ENCODE measurements at regions not wholly inside any gene's neighbourhood (a gene's known extent, or its start where the extent isn't known, plus 50 kb on each side); places are given as distances from the start of the nearest gene placed in this dataset.

DNA sequence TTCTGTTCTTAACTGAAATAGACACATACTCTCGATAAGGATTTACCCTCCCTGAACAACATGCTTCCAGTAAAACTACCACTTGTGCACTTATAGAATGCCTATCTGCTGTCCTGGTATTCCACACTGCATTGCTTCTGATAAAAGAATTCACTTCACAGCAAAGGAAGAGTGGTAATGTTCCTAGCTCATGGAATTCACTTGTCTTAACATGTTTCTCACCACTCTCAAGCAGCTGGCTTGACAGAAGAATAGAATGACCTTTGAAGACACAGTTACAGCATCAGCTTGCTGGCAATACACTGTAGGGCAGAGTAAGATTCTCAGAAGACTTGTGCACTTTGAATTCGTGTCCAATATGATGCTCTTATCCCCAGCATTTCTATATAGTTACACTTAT lies 524.1 kb upstream of the CNTNAP5 start:
- Mint-ChIP-seq H3K4me3 (ENCODE audit: low read depth, unreplicated experiment) (no peak overlapping the region), H3K27ac (ENCODE audit: unreplicated experiment) (no peak overlapping the region), H3K9me3 (ENCODE audit: low read depth, unreplicated experiment) (peaks cover 5% of the 10 kb centered on the region), H3K36me3 (ENCODE audit: insufficient read depth, unreplicated experiment) (no peaks in the 10 kb centered on the region), H3K27me3 (ENCODE audit: unreplicated experiment) (no peaks in the 10 kb centered on the region), H3K4me1 (ENCODE audit: low read depth, unreplicated experiment) (no peaks in the 10 kb centered on the region)
- intact Hi-C loops (cut with micrococcal nuclease; ENCODE audit: unreplicated experiment), result no loop called here
- TF ChIP-seq, protein P1, sequence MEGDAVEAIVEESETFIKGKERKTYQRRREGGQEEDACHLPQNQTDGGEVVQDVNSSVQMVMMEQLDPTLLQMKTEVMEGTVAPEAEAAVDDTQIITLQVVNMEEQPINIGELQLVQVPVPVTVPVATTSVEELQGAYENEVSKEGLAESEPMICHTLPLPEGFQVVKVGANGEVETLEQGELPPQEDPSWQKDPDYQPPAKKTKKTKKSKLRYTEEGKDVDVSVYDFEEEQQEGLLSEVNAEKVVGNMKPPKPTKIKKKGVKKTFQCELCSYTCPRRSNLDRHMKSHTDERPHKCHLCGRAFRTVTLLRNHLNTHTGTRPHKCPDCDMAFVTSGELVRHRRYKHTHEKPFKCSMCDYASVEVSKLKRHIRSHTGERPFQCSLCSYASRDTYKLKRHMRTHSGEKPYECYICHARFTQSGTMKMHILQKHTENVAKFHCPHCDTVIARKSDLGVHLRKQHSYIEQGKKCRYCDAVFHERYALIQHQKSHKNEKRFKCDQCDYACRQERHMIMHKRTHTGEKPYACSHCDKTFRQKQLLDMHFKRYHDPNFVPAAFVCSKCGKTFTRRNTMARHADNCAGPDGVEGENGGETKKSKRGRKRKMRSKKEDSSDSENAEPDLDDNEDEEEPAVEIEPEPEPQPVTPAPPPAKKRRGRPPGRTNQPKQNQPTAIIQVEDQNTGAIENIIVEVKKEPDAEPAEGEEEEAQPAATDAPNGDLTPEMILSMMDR (IDR thresholded peaks at IDR 0.05; ENCODE audit: unreplicated experiment), result no peak
- CTCF ChIA-PET, result no interaction called here
- no peak for DNase-seq
- BruUV-seq (replicated peaks), result no TSS peak

DNA sequence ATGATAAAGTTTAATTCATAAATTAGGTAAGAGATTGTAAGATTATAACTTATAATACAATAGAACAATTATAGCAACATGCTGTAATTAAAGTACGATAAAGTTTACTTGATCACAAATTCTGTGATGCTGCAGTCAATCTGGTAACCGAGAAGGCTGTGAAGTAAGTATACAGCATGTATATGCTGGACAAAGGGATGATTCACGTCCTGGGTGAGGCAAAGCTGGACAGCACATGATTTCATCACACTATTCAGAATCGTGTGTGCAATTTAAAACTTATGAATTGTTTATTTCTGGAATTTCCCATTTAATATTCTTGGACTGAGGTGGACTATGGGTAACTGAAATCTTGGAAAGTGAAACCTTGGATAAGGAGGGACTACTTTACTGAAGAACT lies 522.2 kb upstream of the CNTNAP5 start:
- Mint-ChIP-seq H3K27ac (ENCODE audit: unreplicated experiment) (no peak overlapping the region), H3K9me3 (ENCODE audit: low read depth, unreplicated experiment) (peaks cover 6% of the 10 kb centered on the region), H3K4me3 (ENCODE audit: low read depth, unreplicated experiment) (no peak overlapping the region), H3K27me3 (ENCODE audit: unreplicated experiment) (no peaks in the 10 kb centered on the region), H3K4me1 (ENCODE audit: low read depth, unreplicated experiment) (no peaks in the 10 kb centered on the region), H3K36me3 (ENCODE audit: insufficient read depth, unreplicated experiment) (no peaks in the 10 kb centered on the region)
- CTCF ChIA-PET, result no interaction called here
- TF ChIP-seq, protein P1 (IDR thresholded peaks at IDR 0.05; ENCODE audit: unreplicated experiment), result no peak
- BruUV-seq (replicated peaks), result no TSS peak
- DNase-seq, result no peak
- intact Hi-C loops (cut with micrococcal nuclease; ENCODE audit: unreplicated experiment), result no loop called here

DNA sequence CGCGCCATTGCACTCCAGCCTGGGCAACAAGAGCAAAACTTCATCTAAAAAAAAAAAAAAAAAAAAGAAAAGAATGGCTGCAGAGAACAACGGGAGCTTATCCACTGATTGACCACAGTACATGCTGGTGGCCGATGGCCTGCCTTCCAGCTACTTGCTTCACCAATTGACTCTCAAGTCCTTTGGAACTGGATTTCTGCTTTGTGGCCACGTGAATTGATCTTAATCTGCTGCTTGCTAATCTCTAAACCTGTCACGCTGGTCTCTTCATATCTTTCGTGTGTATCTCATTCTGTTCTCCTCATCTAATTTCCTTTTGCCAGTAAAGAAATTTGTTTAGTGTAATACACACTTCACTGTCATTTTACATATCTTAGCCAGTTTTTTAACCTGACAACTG lies 512.5 kb upstream of the CNTNAP5 start:
- BruUV-seq (replicated peaks), result no TSS peak
- Mint-ChIP-seq H3K36me3 (ENCODE audit: insufficient read depth, unreplicated experiment) (no peaks in the 10 kb centered on the region), H3K27me3 (ENCODE audit: unreplicated experiment) (no peaks in the 10 kb centered on the region), H3K4me3 (ENCODE audit: low read depth, unreplicated experiment) (no peak overlapping the region), H3K9me3 (ENCODE audit: low read depth, unreplicated experiment) (peaks cover 7% of the 10 kb centered on the region), H3K4me1 (ENCODE audit: low read depth, unreplicated experiment) (no peaks in the 10 kb centered on the region), H3K27ac (ENCODE audit: unreplicated experiment) (no peak overlapping the region)
- intact Hi-C loops (cut with micrococcal nuclease; ENCODE audit: unreplicated experiment), result no loop called here
- CTCF ChIA-PET, result interaction anchor here (0.6 kb wide), 1 partner anchor 532 kb away, joined by 4 read pairs; no protein-coding TSS in a partner anchor
- DNase-seq, result no peak
- TF ChIP-seq, protein P1 (IDR thresholded peaks at IDR 0.05; ENCODE audit: unreplicated experiment), result no peak

DNA sequence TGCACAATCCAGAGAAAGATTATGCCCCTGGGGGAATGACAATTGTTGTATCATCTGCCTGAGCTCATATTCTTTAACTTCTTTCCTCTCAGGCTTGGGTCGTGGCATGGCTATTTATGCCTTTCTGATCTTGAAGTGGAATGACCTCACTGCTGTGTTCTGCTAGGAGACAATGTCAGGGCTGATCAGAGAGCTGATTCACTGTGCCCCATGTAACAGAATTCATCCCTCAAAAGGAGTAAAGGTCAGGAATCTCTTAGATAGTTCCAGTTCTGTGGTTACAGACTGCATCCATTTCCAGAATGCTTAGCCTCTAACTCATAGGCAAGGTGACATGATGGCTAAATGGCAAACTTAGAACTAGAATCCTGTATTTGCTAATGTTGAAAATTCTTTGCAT lies 511.7 kb upstream of the CNTNAP5 start:
- intact Hi-C loops (cut with micrococcal nuclease; ENCODE audit: unreplicated experiment), result no loop called here
- Mint-ChIP-seq H3K27me3 (ENCODE audit: unreplicated experiment) (no peaks in the 10 kb centered on the region), H3K36me3 (ENCODE audit: insufficient read depth, unreplicated experiment) (no peaks in the 10 kb centered on the region), H3K9me3 (ENCODE audit: low read depth, unreplicated experiment) (peaks cover 7% of the 10 kb centered on the region), H3K27ac (ENCODE audit: unreplicated experiment) (no peak overlapping the region), H3K4me1 (ENCODE audit: low read depth, unreplicated experiment) (no peaks in the 10 kb centered on the region), H3K4me3 (ENCODE audit: low read depth, unreplicated experiment) (no peak overlapping the region)
- TF ChIP-seq, protein P1 (IDR thresholded peaks at IDR 0.05; ENCODE audit: unreplicated experiment), result no peak
- DNase-seq, result no peak
- CTCF ChIA-PET, result no interaction called here
- BruUV-seq (replicated peaks), result no TSS peak

Data from Calu3 (cell line).